H1 (cell line): ENCODE measurements at regions not wholly inside any gene's neighbourhood (a gene's known extent, or its start where the extent isn't known, plus 50 kb on each side); places are given as distances from the start of the nearest gene placed in this dataset.
A peak's percentile ranks its signal among the peaks of the same experiment; 100 is the strongest.

ENCODE experiments used
- CTCF ChIA-PET: fragments of 300-600 bp; sonication (Branson Sonifier 250); formaldehyde crosslinking; loops from one replicate; lab custom pipeline; 2021; ENCODE audit not compliant: partially characterized antibody; lab: Charles Lee
- POLR2A ChIA-PET: fragments of 300-600 bp; sonication (Branson Sonifier 250); formaldehyde crosslinking; loops from one replicate; lab custom pipeline; 2021; ENCODE audit warnings: inconsistent platforms; ENCODE audit not compliant: partially characterized antibody; lab: Charles Lee
- DNase-seq, 2 experiments: peaks; one replicate each; pipeline versions ENCODE4 v3.0.0 to v3.0.0-alpha.2; 2010 to 2022; ENCODE audit warnings: low spot score in 2 of 2, low read depth in 1 of 2, mixed read lengths in 1 of 2
- FAIRE-seq: peaks from 2 replicates; lab custom pipeline; 2011; peaks lifted over from hg19 to GRCh38; lab: Jason Lieb, UNC
- H2AFZ ChIP-seq: 2 replicates; pipeline ENCODE4 v1.8.1; 2012; ENCODE audit warnings: low read length, inconsistent platforms
- H2AK5ac ChIP-seq: 2 replicates; pipeline ENCODE4 v1.6.1; 2013; ENCODE audit warnings: low read depth, low read length
- H2BK120ac ChIP-seq: replicated peaks from 2 replicates; pipeline ENCODE3; 2013; ENCODE audit warnings: low read depth, low read length, inconsistent platforms
- H2BK12ac ChIP-seq: 2 replicates; pipeline ENCODE4 v1.6.1; 2013; ENCODE audit warnings: low read depth, low read length
- H2BK15ac ChIP-seq: 2 replicates; pipeline ENCODE4 v1.6.1; 2013; ENCODE audit warnings: low read length
- H2BK20ac ChIP-seq: 2 replicates; pipeline ENCODE4 v1.6.1; 2013; ENCODE audit warnings: low read length
- H2BK5ac ChIP-seq: 2 replicates; pipeline ENCODE4 v1.6.1; 2013; ENCODE audit warnings: low read depth, low read length
- H3K14ac ChIP-seq: 2 replicates; pipeline ENCODE4 v1.6.1; 2013; ENCODE audit warnings: inconsistent platforms; ENCODE audit not compliant: insufficient read length
- H3K18ac ChIP-seq: 2 replicates; pipeline ENCODE4 v1.6.1; 2013; ENCODE audit warnings: low read length; ENCODE audit errors: extremely low read depth
- H3K23ac ChIP-seq: 2 replicates; pipeline ENCODE4 v1.6.1; 2013; ENCODE audit warnings: inconsistent platforms; ENCODE audit not compliant: insufficient read length
- H3K23me2 ChIP-seq: 2 replicates; pipeline ENCODE4 v1.6.1; 2013; ENCODE audit warnings: low read depth, low read length
- H3K27ac ChIP-seq: 2 replicates; pipeline ENCODE4 v1.6.1; 2011; ENCODE audit warnings: low read depth, low read length, inconsistent platforms
- H3K27me3 ChIP-seq, 4 experiments: replicated peaks in 1 of 4; 1 replicate in 1 of 4; 2 replicates in 3 of 4; pipeline versions ENCODE4 v1.6.1 to v1.8.1; 2011 to 2013; ENCODE audit warnings: low read length in 3 of 4, mild to moderate bottlenecking in 3 of 4, inconsistent platforms in 2 of 4, mixed read lengths in 2 of 4, moderate library complexity in 1 of 4; ENCODE audit not compliant: control insufficient read depth in 3 of 4, insufficient read depth in 3 of 4; ENCODE audit errors: extremely low read depth in 1 of 4
- H3K36me3 ChIP-seq, 4 experiments: 2 replicates each; pipeline versions ENCODE4 v1.6.1 to v1.8.1; 2011 to 2013; ENCODE audit warnings: mild to moderate bottlenecking in 4 of 4, low read length in 3 of 4, moderate library complexity in 2 of 4, control low read depth in 1 of 4, inconsistent platforms in 1 of 4; ENCODE audit not compliant: insufficient read depth in 4 of 4, control insufficient read depth in 2 of 4
- H3K4ac ChIP-seq: replicated peaks from 2 replicates; pipeline ENCODE3; 2013; ENCODE audit warnings: low read length, low read depth, mixed read lengths, inconsistent platforms; ENCODE audit not compliant: insufficient read length
- H3K4me1 ChIP-seq, 4 experiments: replicated peaks in 1 of 4; 1 replicate in 1 of 4; 2 replicates in 3 of 4; pipeline versions ENCODE4 v1.6.1 to v1.8.1; 2011 to 2013; ENCODE audit warnings: low read length in 3 of 4, inconsistent platforms in 2 of 4, mixed read lengths in 1 of 4; ENCODE audit not compliant: insufficient read depth in 4 of 4, control insufficient read depth in 3 of 4
- H3K4me2 ChIP-seq, 2 experiments: 2 replicates each; pipeline versions ENCODE4 v1.6.1 to v1.8.1; 2011 to 2013; ENCODE audit warnings: low read depth in 2 of 2, low read length in 2 of 2, control low read depth in 1 of 2, inconsistent platforms in 1 of 2, mild to moderate bottlenecking in 1 of 2; ENCODE audit not compliant: insufficient read depth in 1 of 2
- H3K4me3 ChIP-seq, 4 experiments: fragments of 200-600, 300-600 bp in 1 of 4; sonication (generic), shearing (Covaris generic), sonication (Bioruptor Twin) in 1 of 4; 2 replicates each; pipeline versions ENCODE4 v1.5.1 to v1.8.1; 2011 to 2016; ENCODE audit warnings: low read length in 4 of 4, low read depth in 3 of 4, control low read depth in 2 of 4, inconsistent platforms in 2 of 4, mild to moderate bottlenecking in 2 of 4, mixed read lengths in 1 of 4, moderate library complexity in 1 of 4; ENCODE audit not compliant: insufficient read depth in 2 of 4; ENCODE audit errors: extremely low read depth in 1 of 4
- H3K56ac ChIP-seq: replicated peaks from 2 replicates; pipeline ENCODE3; 2013; ENCODE audit warnings: low read depth, mild to moderate bottlenecking, mixed read lengths, low read length, inconsistent platforms; ENCODE audit not compliant: insufficient read length
- H3K79me1 ChIP-seq: 2 replicates; pipeline ENCODE4 v1.6.1; 2013; ENCODE audit warnings: low read depth, low read length, control low read depth
- H3K79me2 ChIP-seq, 2 experiments: 2 replicates each; pipeline versions ENCODE4 v1.6.1 to v1.8.1; 2012 to 2013; ENCODE audit warnings: low read length in 2 of 2, mild to moderate bottlenecking in 2 of 2, inconsistent platforms in 1 of 2; ENCODE audit not compliant: insufficient read depth in 2 of 2, control insufficient read depth in 1 of 2
- H3K9ac ChIP-seq, 4 experiments: replicated peaks in 1 of 4; 1 replicate in 1 of 4; 2 replicates in 3 of 4; pipeline versions ENCODE4 v1.6.1 to v1.8.1; 2011 to 2013; ENCODE audit warnings: low read depth in 3 of 4, low read length in 3 of 4, control low read depth in 2 of 4, mild to moderate bottlenecking in 2 of 4, moderate library complexity in 2 of 4, inconsistent platforms in 1 of 4; ENCODE audit errors: extremely low read depth in 1 of 4
- H3K9me3 ChIP-seq, 2 experiments: 2 replicates each; pipeline versions ENCODE4 v1.6.1 to v1.8.1; 2012 to 2013; ENCODE audit warnings: mild to moderate bottlenecking in 2 of 2, moderate library complexity in 2 of 2, control low read depth in 1 of 2, inconsistent platforms in 1 of 2, low read depth in 1 of 2, low read length in 1 of 2, mixed read lengths in 1 of 2; ENCODE audit not compliant: insufficient read depth in 2 of 2
- H4K20me1 ChIP-seq, 2 experiments: replicated peaks in 1 of 2; 2 replicates each; pipeline versions ENCODE3 to v1.8.1; 2011 to 2013; ENCODE audit warnings: inconsistent platforms in 2 of 2, low read length in 2 of 2, mild to moderate bottlenecking in 1 of 2; ENCODE audit not compliant: insufficient read depth in 2 of 2, control insufficient read depth in 1 of 2
- H4K5ac ChIP-seq: 2 replicates; pipeline ENCODE4 v1.6.1; 2013; ENCODE audit warnings: low read length, low read depth, mixed read lengths, inconsistent platforms; ENCODE audit not compliant: insufficient read length
- H4K8ac ChIP-seq: 2 replicates; pipeline ENCODE4 v1.8.0; 2013; ENCODE audit warnings: mild to moderate bottlenecking, moderate library complexity, low read length, inconsistent platforms; ENCODE audit not compliant: insufficient read depth; ENCODE audit errors: extremely low read depth
- H4K91ac ChIP-seq: replicated peaks from 2 replicates; pipeline ENCODE3; 2013; ENCODE audit warnings: low read length, mixed read lengths, inconsistent platforms; ENCODE audit not compliant: insufficient read length
- CTCF ChIP-seq, 3 experiments: IDR thresholded peaks; 1 replicate in 2 of 3; 2 replicates in 1 of 3; pipeline versions ENCODE4 v1.5.1 to v1.6.1; 2011; ENCODE audit warnings: low read length in 3 of 3, mild to moderate bottlenecking in 3 of 3, inconsistent platforms in 2 of 3, low read depth in 1 of 3, moderate library complexity in 1 of 3; ENCODE audit not compliant: insufficient read depth in 1 of 3; ENCODE audit errors: control extremely low read depth in 1 of 3
- RAD21 ChIP-seq, 2 experiments: IDR thresholded peaks in 1 of 2; conservative IDR thresholded peaks in 1 of 2; 2 replicates each; pipeline ENCODE4 v1.6.1; 2011; ENCODE audit warnings: low read depth in 2 of 2, low read length in 2 of 2, improper control_type of control experiment in 1 of 2, inconsistent platforms in 1 of 2, mild to moderate bottlenecking in 1 of 2, moderate library complexity in 1 of 2
- SP4 ChIP-seq: IDR thresholded peaks from 2 replicates; pipeline ENCODE4 v1.6.1; 2012; ENCODE audit warnings: low read length, inconsistent platforms
- WGBS, 2 experiments: shearing (Covaris generic) in 1 of 2; methylation state at CpG; one replicate each; pipeline versions ENCODE4 v1.1.6 to v1.1.7; 2013 to 2015; ENCODE audit warnings: low lambda C conversion rate in 2 of 2, mixed read lengths in 2 of 2, inconsistent platforms in 1 of 2, low coverage in 1 of 2, missing lambda C conversion rate in 1 of 2; ENCODE audit not compliant: insufficient replicate concordance in 2 of 2, insufficient coverage in 1 of 2, insufficient read length in 1 of 2; ENCODE audit errors: extremely low coverage in 1 of 2, missing lambda C conversion rate in 1 of 2; 5-methylcytosine and 5-hydroxymethylcytosine counted together

- Histone ChIP-seq H3K4me3 (no peak overlapping the region), H3K9me3 (no peaks in the 10 kb centered on the region), H2BK12ac (no peak overlapping the region), H3K4ac (no peak overlapping the region), H4K5ac (no peak overlapping the region), H3K23ac (no peak overlapping the region), H4K20me1 (no peaks in the 10 kb centered on the region), H2BK15ac (no peak overlapping the region), H2BK5ac (no peak overlapping the region), H3K14ac (no peak overlapping the region), H4K91ac (no peak overlapping the region), H3K23me2 (no peaks in the 10 kb centered on the region), H3K36me3 (no peaks in the 10 kb centered on the region), H3K9ac (no peak overlapping the region), H2BK120ac (no peak overlapping the region), H2AFZ (no peak overlapping the region), H3K27me3 (no peaks in the 10 kb centered on the region), H3K18ac (no peak overlapping the region), H3K4me1 (no peaks in the 10 kb centered on the region), H3K27ac (no peak overlapping the region), H3K56ac (no peak overlapping the region), H3K79me1 (no peaks in the 10 kb centered on the region), H3K79me2 (no peaks in the 10 kb centered on the region), H4K8ac (no peak overlapping the region), H2AK5ac (no peak overlapping the region), H2BK20ac (no peak overlapping the region), H3K4me2 (no peak overlapping the region)
- ChIA-PET POLR2A (no interaction called here), CTCF (interaction anchor here (1.5 to 1.9 kb wide), 2 partner anchors 12 to 13 kb away, joined by 5 to 7 read pairs; no protein-coding TSS in a partner anchor)
- FAIRE-seq (no peak), DNase-seq (no peak)
- WGBS, 2 experiments, result 71% methylated on average over 1 of the region's 1 CpG; no CpG with 5 or more reads in 1 of the 2 experiments
- TF ChIP-seq CTCF (IDR thresholded peaks at IDR 0.05; ENCODE audit: control extremely low read depth in 1 of 3, insufficient read depth in 1 of 3, low read depth in 1 of 3, low read length in 3 of 3) (peak in 2 of 3 experiments; percentile 37 to 46; a peak in 2 of 4 replicates), RAD21 (IDR thresholded peaks at IDR 0.05 in 1 of 2, conservative IDR thresholded peaks at IDR 0.05 in 1 of 2; ENCODE audit: low read depth in 2 of 2, low read length in 2 of 2) (peak in 1 of 2 experiments; percentile 29; a peak in 2 of 4 replicates), SP4 (no peak)
These were observed 90.9 kb upstream of the TRPC4 start for GRCh38 chr13:37960427-37960826.
